HL-60 (cell line): ENCODE measurements at regions not wholly inside any gene's neighbourhood (a gene's known extent, or its start where the extent isn't known, plus 50 kb on each side); places are given as distances from the start of the nearest gene placed in this dataset.

Experiments used
- CTCF ChIP-seq: IDR thresholded peaks from one replicate; pipeline ENCODE4 v1.5.1; 2011; ENCODE audit warnings: low read length, control low read depth, inconsistent platforms; ENCODE audit not compliant: insufficient read depth
- GABPA ChIP-seq: IDR thresholded peaks from 2 replicates; pipeline ENCODE4 v1.6.1; 2012; ENCODE audit warnings: low read depth
- POLR2AphosphoS5 ChIP-seq: IDR thresholded peaks from 2 replicates; pipeline ENCODE4 v1.6.1; 2012; ENCODE audit warnings: low read depth

- TF ChIP-seq CTCF (no peak), POLR2AphosphoS5 (no peak), GABPA (no peak)
These were observed 156.1 kb downstream of the SLC38A4 start for GRCh38 chr12:46669720-46670119.
